SH-SY5Y (cell line): ENCODE measurements at regions not wholly inside any gene's neighbourhood (a gene's known extent, or its start where the extent isn't known, plus 50 kb on each side); places are given as distances from the start of the nearest gene placed in this dataset.

ENCODE experiments used
- GATA2 ChIP-seq: IDR thresholded peaks from 2 replicates; pipeline ENCODE4 v1.6.1; 2011; ENCODE audit warnings: mild to moderate bottlenecking, low read depth, low read length
- GATA3 ChIP-seq: IDR thresholded peaks from 2 replicates; pipeline ENCODE4 v1.6.1; 2011; ENCODE audit warnings: low read depth, mild to moderate bottlenecking, low read length, moderate library complexity

- TF ChIP-seq GATA3 (no peak), GATA2 (no peak)
These were observed 898.8 kb downstream of the EPHA4 start for GRCh38 chr2:220673151-220673874.

GRCh38 chr2:220674033-220674432 is 898.1 kb downstream of the EPHA4 start:
- TF ChIP-seq GATA2, result no peak
- TF ChIP-seq GATA3, result no peak

DNA sequence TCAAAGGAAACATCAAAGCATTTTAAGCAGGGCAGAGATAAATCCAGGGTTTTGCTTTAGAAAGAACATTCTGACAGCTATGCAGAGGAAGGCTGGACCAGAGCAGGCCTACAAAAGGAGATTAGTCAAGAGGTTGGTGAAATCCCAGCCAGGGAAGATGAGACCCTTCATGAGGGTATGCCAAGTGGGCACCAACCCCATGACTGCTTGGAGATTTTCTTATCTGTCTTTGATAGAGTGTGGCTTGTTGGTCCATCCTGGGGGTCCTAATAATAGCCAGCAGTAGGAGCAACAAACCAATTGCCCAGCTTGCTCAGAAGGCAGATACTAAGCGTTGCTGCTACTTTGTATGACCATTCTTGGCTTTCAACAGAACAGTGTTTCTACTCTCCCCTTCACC is 895.4 kb downstream of the EPHA4 start:
- TF ChIP-seq GATA3, result no peak
- no peak for TF ChIP-seq GATA2

DNA sequence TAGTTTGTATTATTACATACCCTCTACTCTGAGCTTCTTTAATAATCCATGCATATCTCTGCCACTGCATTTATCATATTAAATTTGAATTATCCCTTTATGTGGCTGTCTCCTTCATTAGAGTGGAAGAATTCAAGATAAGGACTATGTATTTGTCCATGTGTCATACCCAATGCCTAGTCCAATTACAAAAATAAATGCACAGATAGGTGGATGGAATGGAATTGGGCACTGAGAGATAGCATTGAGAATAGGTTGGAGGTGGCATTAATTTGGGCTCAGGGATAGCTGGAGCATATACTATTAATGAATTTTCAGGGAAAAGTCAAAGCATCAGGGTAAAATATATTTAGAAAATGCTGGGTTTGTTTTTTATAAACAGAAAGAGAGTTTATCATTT is 893.2 kb downstream of the EPHA4 start:
- TF ChIP-seq GATA3 (no peak), GATA2 (no peak)

DNA sequence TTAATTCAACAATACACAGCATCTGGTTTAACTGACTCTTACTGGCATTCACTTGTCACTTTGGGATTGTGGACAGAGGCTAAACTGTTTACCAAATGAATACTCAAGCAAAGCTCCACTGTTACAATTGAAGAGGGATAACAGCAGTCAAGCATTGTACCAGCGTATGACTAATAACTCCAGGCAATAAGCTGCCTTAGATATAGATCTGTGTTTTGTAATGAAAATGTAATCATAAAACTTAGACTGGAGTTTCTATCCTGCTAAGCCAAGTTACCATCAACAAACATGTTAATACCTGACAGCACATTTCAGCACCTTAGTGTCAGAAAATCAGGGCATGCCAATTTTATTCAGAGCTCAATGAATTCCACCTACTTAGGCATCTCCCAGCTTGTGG is 889.5 kb downstream of the EPHA4 start:
- TF ChIP-seq GATA3 (no peak), GATA2 (no peak)

- TF ChIP-seq GATA3, result no peak
- TF ChIP-seq GATA2, result no peak
These were observed 888.0 kb downstream of the EPHA4 start for GRCh38 chr2:220684099-220684498.

DNA sequence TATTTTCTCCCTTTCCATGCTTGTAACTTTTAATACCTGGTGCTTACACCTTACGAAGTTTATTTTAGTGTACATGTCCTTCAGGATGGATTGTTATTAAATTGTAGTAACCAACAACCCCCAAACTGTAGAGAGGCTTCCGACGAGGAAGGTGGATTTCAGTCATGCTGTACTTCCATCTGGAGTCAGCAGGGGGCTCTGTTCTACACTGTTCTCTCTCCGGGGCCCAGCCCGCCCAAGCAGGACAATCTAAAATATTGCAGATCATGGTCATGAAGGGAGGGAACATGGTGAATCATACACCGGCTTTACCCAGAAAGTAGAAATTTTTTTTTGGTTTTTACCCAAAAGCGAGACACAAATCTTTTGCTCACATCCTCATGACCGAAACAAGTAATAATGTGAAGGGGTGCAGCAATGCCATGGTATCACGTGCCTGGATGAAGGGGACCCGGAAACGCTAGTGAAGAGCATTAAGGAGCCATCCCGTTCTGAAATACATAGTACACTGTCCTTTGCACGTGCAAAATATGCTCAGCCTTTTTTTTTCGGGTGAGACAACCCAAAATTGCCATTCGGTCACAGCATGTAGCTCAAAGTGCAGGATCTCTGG is 884.8 kb downstream of the EPHA4 start:
- TF ChIP-seq GATA3, result no peak
- no peak for TF ChIP-seq GATA2

DNA sequence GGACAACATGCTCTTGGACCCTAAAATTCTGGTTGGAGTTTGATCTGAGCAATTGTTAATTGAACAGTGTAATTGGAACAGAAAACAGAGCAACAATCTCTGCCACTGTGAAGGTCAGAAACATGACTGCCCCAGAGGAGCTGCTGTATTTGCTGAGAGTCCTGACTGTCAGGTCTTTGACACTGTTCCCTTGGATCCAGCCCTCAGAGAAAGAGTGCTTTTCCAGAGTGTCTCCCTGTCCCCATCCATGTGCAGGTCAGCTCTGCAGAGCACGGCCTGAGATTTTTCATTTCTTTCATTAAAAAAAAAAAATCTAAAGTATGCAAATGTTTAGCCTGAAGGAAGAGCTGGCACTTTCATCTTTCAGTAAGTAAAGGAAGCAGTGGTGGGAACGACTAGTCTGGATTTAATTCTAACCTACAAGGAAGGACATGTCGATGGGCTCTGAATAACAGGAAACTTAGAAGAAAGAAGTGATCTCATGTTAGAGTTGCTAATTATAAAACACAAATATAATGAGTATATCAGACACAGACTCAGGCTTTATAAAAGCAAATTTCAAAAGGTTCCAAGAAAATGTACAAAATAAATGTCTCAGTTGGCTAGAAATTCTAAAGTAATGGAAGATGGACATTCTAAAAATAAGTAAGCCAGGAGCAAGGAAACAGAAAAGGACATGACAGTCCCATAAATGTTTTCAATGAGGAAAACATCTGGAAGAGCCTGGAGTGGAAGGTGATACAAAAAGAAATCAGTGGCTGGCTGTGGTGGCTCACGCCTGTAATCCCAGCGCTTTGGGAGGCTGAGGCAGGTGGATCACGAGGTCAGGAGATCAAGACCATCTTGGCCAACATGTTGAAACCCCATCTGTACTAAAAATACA is 876.5 kb downstream of the EPHA4 start:
- TF ChIP-seq GATA2, result no peak
- no peak for TF ChIP-seq GATA3

- TF ChIP-seq GATA2, result no peak
- no peak for TF ChIP-seq GATA3
These were observed 875.8 kb downstream of the EPHA4 start for GRCh38 chr2:220696280-220696669.

GRCh38 chr2:220697011-220697410 is 875.1 kb downstream of the EPHA4 start:
- TF ChIP-seq GATA2 (no peak), GATA3 (no peak)

- TF ChIP-seq GATA3 (no peak), GATA2 (no peak)
These were observed 871.0 kb downstream of the EPHA4 start for GRCh38 chr2:220701115-220701514.

DNA sequence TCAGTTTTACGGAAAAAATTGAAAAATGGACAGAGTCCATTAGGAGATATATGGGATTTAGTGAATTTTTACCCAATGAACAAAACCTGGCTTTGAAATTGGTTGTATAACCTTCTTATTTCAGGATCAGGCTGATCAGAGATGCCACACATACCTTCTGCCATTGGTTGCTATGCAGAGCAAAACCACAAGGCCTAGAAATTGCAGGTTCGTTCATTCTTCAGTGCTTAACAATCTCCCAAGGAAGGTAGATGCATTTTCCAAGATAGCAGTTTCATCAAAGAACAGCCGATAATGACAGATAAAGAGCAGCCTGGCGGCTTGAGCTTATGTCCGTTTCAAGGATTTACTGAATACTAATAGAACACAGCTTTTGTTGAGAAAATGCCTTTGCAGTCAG is 868.8 kb downstream of the EPHA4 start:
- TF ChIP-seq GATA3 (no peak), GATA2 (no peak)

DNA sequence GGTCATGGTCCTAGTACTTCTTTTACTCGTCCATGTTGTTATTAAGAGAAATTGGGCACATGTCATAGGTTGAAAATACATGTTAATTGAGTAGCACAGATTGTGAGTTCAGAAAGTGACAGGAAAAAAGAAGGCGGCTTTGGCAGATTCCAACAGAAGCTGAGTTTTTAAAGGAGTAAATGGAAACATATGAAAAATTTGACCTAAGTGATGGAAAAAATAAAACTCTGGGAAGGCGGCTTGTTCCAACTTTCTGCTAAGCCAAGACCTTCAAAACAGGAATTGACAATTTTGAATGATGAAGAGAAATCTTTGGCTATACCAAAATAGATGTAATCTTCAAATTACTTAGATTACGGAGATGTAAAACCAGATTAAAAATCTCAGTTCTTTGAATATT is 868.0 kb downstream of the EPHA4 start:
- TF ChIP-seq GATA3 (no peak), GATA2 (no peak)

GRCh38 chr2:220704810-220705209 is 867.3 kb downstream of the EPHA4 start:
- no peak for TF ChIP-seq GATA2
- no peak for TF ChIP-seq GATA3

DNA sequence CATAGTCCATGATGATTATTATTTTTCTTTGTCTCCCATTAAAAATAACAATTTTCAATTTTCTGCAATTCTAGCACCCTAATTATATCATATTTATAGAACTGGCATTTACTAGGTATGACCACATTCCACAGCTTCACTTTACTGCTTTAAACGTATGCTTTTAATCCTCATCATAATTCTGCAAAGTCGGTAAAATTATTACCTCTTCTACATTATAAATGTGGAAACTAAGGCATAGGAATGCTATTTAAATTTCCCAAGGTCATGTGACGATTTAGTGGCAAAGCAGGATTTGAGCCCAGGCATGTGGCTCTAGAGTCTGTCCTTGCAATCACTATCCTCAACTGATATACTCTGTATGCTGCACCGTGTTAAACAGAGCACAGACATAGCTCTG is 866.4 kb downstream of the EPHA4 start:
- TF ChIP-seq GATA3 (no peak), GATA2 (no peak)

DNA sequence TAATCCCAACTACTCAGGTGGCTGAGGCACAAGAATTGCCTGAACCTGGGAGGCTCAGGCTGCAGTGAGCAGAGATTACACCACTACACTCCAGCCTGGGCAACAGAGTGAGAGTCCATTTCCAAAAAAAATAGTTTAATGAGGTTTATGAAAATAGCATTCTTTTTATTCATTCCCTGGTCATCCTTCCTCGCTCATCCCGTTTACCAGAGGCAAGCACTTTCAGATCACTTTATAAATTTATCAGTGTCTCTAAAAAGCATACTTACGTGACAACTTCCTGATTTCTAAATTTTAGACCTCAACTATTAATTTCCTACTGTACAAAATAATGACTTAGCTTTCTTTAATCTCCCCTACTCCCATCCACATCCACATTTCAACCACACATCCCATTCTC is 864.8 kb downstream of the EPHA4 start:
- TF ChIP-seq GATA3 (no peak), GATA2 (no peak)

DNA sequence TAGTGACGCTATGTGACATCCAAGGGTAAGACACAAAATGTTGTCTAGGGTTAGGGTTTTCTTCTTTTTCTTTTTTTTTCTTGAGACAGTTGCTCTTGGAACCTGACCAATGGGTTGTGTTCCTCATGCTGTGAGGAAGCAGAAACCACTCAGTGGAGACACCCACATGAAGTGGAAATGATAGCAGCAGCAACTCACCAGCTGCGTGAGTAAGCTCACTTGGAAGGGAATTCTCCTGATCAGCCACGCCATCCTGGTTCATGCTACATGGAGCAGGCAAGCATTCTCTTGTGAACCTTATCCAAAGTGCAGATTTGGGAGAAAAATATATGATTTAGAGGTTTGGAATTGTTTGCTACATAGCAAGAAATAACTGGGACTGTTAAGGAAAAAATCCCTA is 863.7 kb downstream of the EPHA4 start:
- TF ChIP-seq GATA2, result no peak
- no peak for TF ChIP-seq GATA3
